Activated T-cell treated with anti-CD3 and anti-CD28 coated beads for 4 hours (primary cell): ENCODE measurements at regions not wholly inside any gene's neighbourhood (a gene's known extent, or its start where the extent isn't known, plus 50 kb on each side); places are given as distances from the start of the nearest gene placed in this dataset.

Experiments used
- DNase-seq: peaks from one replicate; pipeline ENCODE4 v3.0.0-alpha.2; 2020

GRCh38 chr17:72303787-72304733 lies 183.2 kb downstream of the SOX9 start:
- no peak for DNase-seq

- no peak for DNase-seq
Measured at GRCh38 chr17:72304859-72305258, 184.0 kb downstream of the SOX9 start.

GRCh38 chr17:72305472-72305871 lies 184.7 kb downstream of the SOX9 start:
- no peak for DNase-seq

GRCh38 chr17:72306037-72306436 lies 185.2 kb downstream of the SOX9 start:
- no peak for DNase-seq

- no peak for DNase-seq
Measured at GRCh38 chr17:72307836-72308235, 187.0 kb downstream of the SOX9 start.

- DNase-seq: no peak
Measured at GRCh38 chr17:72308744-72309385, 188.0 kb downstream of the SOX9 start.

- no peak for DNase-seq
Measured at GRCh38 chr17:72311004-72311403, 190.2 kb downstream of the SOX9 start.

GRCh38 chr17:72315122-72315913 lies 194.5 kb downstream of the SOX9 start:
- DNase-seq: no peak

GRCh38 chr17:72318131-72318530 lies 197.3 kb downstream of the SOX9 start:
- no peak for DNase-seq

- no peak for DNase-seq
Measured at GRCh38 chr17:72321896-72322295, 201.1 kb downstream of the SOX9 start.

- no peak for DNase-seq
Measured at GRCh38 chr17:72332367-72332766, 211.5 kb downstream of the SOX9 start.

- no peak for DNase-seq
Measured at GRCh38 chr17:72333570-72333969, 212.8 kb downstream of the SOX9 start.

GRCh38 chr17:72334205-72334604 lies 213.4 kb downstream of the SOX9 start:
- no peak for DNase-seq

GRCh38 chr17:72336026-72336803 lies 215.4 kb downstream of the SOX9 start:
- no peak for DNase-seq

- no peak for DNase-seq
Measured at GRCh38 chr17:72336804-72337070, 215.9 kb downstream of the SOX9 start.

- no peak for DNase-seq
Measured at GRCh38 chr17:72338304-72338703, 217.5 kb downstream of the SOX9 start.

- DNase-seq: no peak
Measured at GRCh38 chr17:72338847-72339790, 218.3 kb downstream of the SOX9 start.

GRCh38 chr17:72340836-72341235 lies 220.0 kb downstream of the SOX9 start:
- DNase-seq: no peak

GRCh38 chr17:72342061-72342460 lies 221.2 kb downstream of the SOX9 start:
- no peak for DNase-seq

GRCh38 chr17:72342627-72343527 lies 222.1 kb downstream of the SOX9 start:
- DNase-seq: no peak

GRCh38 chr17:72343911-72344310 lies 223.1 kb downstream of the SOX9 start:
- no peak for DNase-seq
